Trophoblast cell (in vitro differentiated cells and primary cell): ENCODE measurements at regions not wholly inside any gene's neighbourhood (a gene's known extent, or its start where the extent isn't known, plus 50 kb on each side); places are given as distances from the start of the nearest gene placed in this dataset.

Source experiments
- DNase-seq, 2 donors: peaks; one replicate each; pipeline ENCODE4 v3.0.0-alpha.2; 2016
- H2AFZ ChIP-seq: 2 replicates; pipeline ENCODE4 v1.6.1; 2013; ENCODE audit warnings: low read length, moderate library complexity, mild to moderate bottlenecking; ENCODE audit not compliant: insufficient read depth, poor library complexity
- H2AK5ac ChIP-seq: 2 replicates; pipeline ENCODE4 v1.6.1; 2013; ENCODE audit warnings: mild to moderate bottlenecking, low read length
- H2BK120ac ChIP-seq: 2 replicates; pipeline ENCODE4 v1.6.1; 2013; ENCODE audit warnings: low read length, mild to moderate bottlenecking, moderate library complexity; ENCODE audit not compliant: insufficient read depth, poor library complexity
- H2BK12ac ChIP-seq: 2 replicates; pipeline ENCODE4 v1.6.1; 2013; ENCODE audit warnings: mild to moderate bottlenecking, low read length, moderate library complexity
- H2BK5ac ChIP-seq: 2 replicates; pipeline ENCODE4 v1.6.1; 2013; ENCODE audit warnings: low read length, low read depth, moderate library complexity, mild to moderate bottlenecking; ENCODE audit not compliant: poor library complexity
- H3K14ac ChIP-seq: 2 replicates; pipeline ENCODE4 v1.6.1; 2013; ENCODE audit warnings: mild to moderate bottlenecking, low read length
- H3K18ac ChIP-seq: 2 replicates; pipeline ENCODE4 v1.6.1; 2013; ENCODE audit warnings: mild to moderate bottlenecking, low read length
- H3K23ac ChIP-seq: 2 replicates; pipeline ENCODE4 v1.6.1; 2013; ENCODE audit warnings: low read length
- H3K27ac ChIP-seq: 2 replicates; pipeline ENCODE4 v1.5.1; 2013; ENCODE audit warnings: low read depth, mild to moderate bottlenecking, inconsistent platforms, low read length, moderate library complexity
- H3K27me3 ChIP-seq: 2 replicates; pipeline ENCODE4 v1.6.1; 2013; ENCODE audit warnings: inconsistent platforms, mild to moderate bottlenecking, low read length, moderate library complexity; ENCODE audit not compliant: insufficient read depth
- H3K36me3 ChIP-seq, 2 experiments: 1 replicate in 1 of 2; 2 replicates in 1 of 2; pipeline ENCODE4 v1.6.1; 2013; ENCODE audit warnings: low read length in 2 of 2, mild to moderate bottlenecking in 2 of 2, moderate library complexity in 1 of 2; ENCODE audit not compliant: insufficient read depth in 2 of 2, control insufficient read depth in 1 of 2
- H3K4ac ChIP-seq: 2 replicates; pipeline ENCODE4 v1.6.1; 2013; ENCODE audit warnings: low read depth, mild to moderate bottlenecking, low read length, moderate library complexity
- H3K4me1 ChIP-seq, 2 experiments: 1 replicate in 1 of 2; 2 replicates in 1 of 2; pipeline ENCODE4 v1.6.1; 2013; ENCODE audit warnings: low read length in 2 of 2, mild to moderate bottlenecking in 2 of 2, moderate library complexity in 1 of 2; ENCODE audit not compliant: insufficient read depth in 2 of 2, control insufficient read depth in 1 of 2
- H3K4me2 ChIP-seq: 2 replicates; pipeline ENCODE4 v1.6.1; 2013; ENCODE audit warnings: inconsistent platforms, mild to moderate bottlenecking, low read length, moderate library complexity
- H3K4me3 ChIP-seq: 2 replicates; pipeline ENCODE4 v1.5.1; 2013; ENCODE audit warnings: mild to moderate bottlenecking, low read depth, low read length, inconsistent platforms
- H3K79me1 ChIP-seq: one replicate; pipeline ENCODE4 v1.6.1; 2013; ENCODE audit warnings: low read length
- H3K79me2 ChIP-seq: 2 replicates; pipeline ENCODE4 v1.6.1; 2013; ENCODE audit warnings: low read length, mild to moderate bottlenecking; ENCODE audit not compliant: control insufficient read depth, insufficient read depth, poor library complexity
- H3K9ac ChIP-seq: 2 replicates; pipeline ENCODE4 v1.6.1; 2013; ENCODE audit warnings: mild to moderate bottlenecking, low read length
- H3K9me3 ChIP-seq: 2 replicates; pipeline ENCODE4 v1.6.1; 2013; ENCODE audit warnings: low read depth, mild to moderate bottlenecking, control low read depth, inconsistent platforms, low read length; ENCODE audit not compliant: insufficient read depth
- H4K12ac ChIP-seq: 2 replicates; pipeline ENCODE4 v1.6.1; 2013; ENCODE audit warnings: low read depth, mild to moderate bottlenecking, low read length, moderate library complexity
- H4K8ac ChIP-seq: 2 replicates; pipeline ENCODE4 v1.6.1; 2013; ENCODE audit warnings: low read depth, mild to moderate bottlenecking, low read length, moderate library complexity
- H4K91ac ChIP-seq: one replicate; pipeline ENCODE4 v1.6.1; 2013; ENCODE audit warnings: low read depth, mild to moderate bottlenecking, low read length, moderate library complexity
- WGBS: extraction: QIAGEN DNeasy Blood & Tissue Kit; methylation state at CpG from one replicate; pipeline ENCODE4 v1.1.7; 2013; ENCODE audit warnings: missing lambda C conversion rate; ENCODE audit not compliant: insufficient read length, insufficient coverage; ENCODE audit errors: extremely low coverage; 5-methylcytosine and 5-hydroxymethylcytosine counted together

DNA sequence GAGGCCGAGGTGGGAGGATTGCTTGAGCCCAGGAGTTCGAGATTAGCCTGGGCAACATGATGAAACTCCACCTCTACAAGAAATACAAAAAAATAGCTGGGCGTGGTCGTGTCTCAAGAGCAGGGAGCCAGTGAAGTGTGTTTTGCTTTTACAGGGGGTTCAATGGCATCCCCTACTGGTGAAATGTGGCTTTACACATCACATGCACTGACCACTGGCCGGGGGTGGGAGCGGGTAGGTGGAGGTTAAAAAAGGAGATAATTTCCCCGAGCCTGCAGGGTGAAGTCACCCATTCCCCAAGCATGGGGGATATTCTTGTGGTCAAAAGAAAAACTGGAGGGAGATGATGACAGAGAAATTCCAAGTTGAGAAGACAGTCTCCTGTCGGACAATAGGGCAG lies 63.6 kb upstream of the PWP1 start:
- H3K36me3 ChIP-seq = no peaks in the 10 kb centered on the region
- no peak overlapping the region for H2AFZ ChIP-seq
- no peak overlapping the region for H2BK120ac ChIP-seq
- H3K14ac ChIP-seq = no peak overlapping the region
- H3K9ac ChIP-seq = no peak overlapping the region
- no peak overlapping the region for H4K91ac ChIP-seq
- no CpG with 5 or more reads among the region's 8 CpGs for WGBS
- H3K79me2 ChIP-seq = no peaks in the 10 kb centered on the region
- no peak overlapping the region for H3K18ac ChIP-seq
- H4K8ac ChIP-seq = no peak overlapping the region
- no peak overlapping the region for H3K4me2 ChIP-seq
- H3K4me1 ChIP-seq = no peaks in the 10 kb centered on the region
- no peak overlapping the region for H3K4ac ChIP-seq
- peak in 1 of 2 donors; percentile 10 for DNase-seq
- no peak overlapping the region for H2BK5ac ChIP-seq
- no peak overlapping the region for H3K23ac ChIP-seq
- H3K27ac ChIP-seq = no peak overlapping the region
- no peak overlapping the region for H2BK12ac ChIP-seq
- no peak overlapping the region for H3K4me3 ChIP-seq
- no peak overlapping the region for H2AK5ac ChIP-seq
- no peaks in the 10 kb centered on the region for H3K79me1 ChIP-seq
- no peak overlapping the region for H4K12ac ChIP-seq
- no peaks in the 10 kb centered on the region for H3K27me3 ChIP-seq
- peaks cover 5% of the 10 kb centered on the region for H3K9me3 ChIP-seq

GRCh38 chr12:107624493-107624892 lies 61.1 kb upstream of the PWP1 start:
- H3K27ac ChIP-seq = no peak overlapping the region
- H2BK120ac ChIP-seq = no peak overlapping the region
- no peak overlapping the region for H3K4me3 ChIP-seq
- DNase-seq = no peak
- H3K4me2 ChIP-seq = no peak overlapping the region
- no peak overlapping the region for H4K91ac ChIP-seq
- no peak overlapping the region for H4K8ac ChIP-seq
- peaks cover 3% of the 10 kb centered on the region for H3K9me3 ChIP-seq
- H3K14ac ChIP-seq = no peak overlapping the region
- H4K12ac ChIP-seq = no peak overlapping the region
- no peak overlapping the region for H3K23ac ChIP-seq
- no peaks in the 10 kb centered on the region for H3K4me1 ChIP-seq
- H2AFZ ChIP-seq = no peak overlapping the region
- no CpG with 5 or more reads among the region's 4 CpGs for WGBS
- no peak overlapping the region for H2BK5ac ChIP-seq
- no peaks in the 10 kb centered on the region for H3K79me1 ChIP-seq
- no peaks in the 10 kb centered on the region for H3K27me3 ChIP-seq
- H3K36me3 ChIP-seq = no peaks in the 10 kb centered on the region
- H3K9ac ChIP-seq = no peak overlapping the region
- no peaks in the 10 kb centered on the region for H3K79me2 ChIP-seq
- H2BK12ac ChIP-seq = no peak overlapping the region
- H2AK5ac ChIP-seq = no peak overlapping the region
- H3K4ac ChIP-seq = no peak overlapping the region
- no peak overlapping the region for H3K18ac ChIP-seq

DNA sequence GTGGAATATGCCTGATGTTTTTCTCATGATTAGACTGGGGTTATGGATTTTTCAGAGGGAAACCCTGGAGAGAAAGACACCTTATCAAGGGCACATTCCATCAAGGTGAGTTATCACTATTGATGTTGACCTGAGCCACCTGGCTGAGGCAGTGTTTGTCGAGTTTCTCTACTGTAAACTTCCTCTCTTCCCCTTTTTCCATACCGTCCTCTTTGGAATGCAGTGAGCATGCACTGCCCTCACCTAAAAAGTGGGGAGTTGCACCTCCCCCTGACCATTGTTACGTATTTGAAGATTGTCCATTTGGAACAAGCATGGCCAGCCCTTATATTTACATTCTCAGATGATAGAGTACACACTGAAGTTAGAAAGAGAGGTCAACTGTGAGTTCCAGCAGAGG lies 53.9 kb upstream of the PWP1 start:
- H3K14ac ChIP-seq = no peak overlapping the region
- H3K18ac ChIP-seq = no peak overlapping the region
- H3K9me3 ChIP-seq = no peaks in the 10 kb centered on the region
- no peaks in the 10 kb centered on the region for H3K79me2 ChIP-seq
- H4K12ac ChIP-seq = no peak overlapping the region
- no CpG with 5 or more reads among the region's 3 CpGs for WGBS
- H2BK5ac ChIP-seq = no peak overlapping the region
- no peaks in the 10 kb centered on the region for H3K27me3 ChIP-seq
- peak in 1 of 2 donors; percentile 3 for DNase-seq
- no peak overlapping the region for H2AFZ ChIP-seq
- H3K79me1 ChIP-seq = no peaks in the 10 kb centered on the region
- H2AK5ac ChIP-seq = no peak overlapping the region
- H2BK120ac ChIP-seq = no peak overlapping the region
- no peak overlapping the region for H3K9ac ChIP-seq
- no peak overlapping the region for H4K91ac ChIP-seq
- peaks cover 7 to 9% of the 10 kb centered on the region in 2 experiments for H3K4me1 ChIP-seq
- H3K4ac ChIP-seq = no peak overlapping the region
- no peak overlapping the region for H3K4me2 ChIP-seq
- H3K27ac ChIP-seq = no peak overlapping the region
- H4K8ac ChIP-seq = no peak overlapping the region
- no peaks in the 10 kb centered on the region for H3K36me3 ChIP-seq
- H2BK12ac ChIP-seq = no peak overlapping the region
- no peak overlapping the region for H3K4me3 ChIP-seq
- no peak overlapping the region for H3K23ac ChIP-seq

GRCh38 chr12:107632246-107632645 lies 53.4 kb upstream of the PWP1 start:
- Histone ChIP-seq H2BK12ac (no peak overlapping the region), H3K14ac (no peak overlapping the region), H3K4me2 (no peak overlapping the region), H2BK120ac (no peak overlapping the region), H4K91ac (no peak overlapping the region), H3K27ac (no peak overlapping the region), H3K4ac (no peak overlapping the region), H3K9ac (no peak overlapping the region), H2AK5ac (no peak overlapping the region), H3K36me3 (no peaks in the 10 kb centered on the region), H3K9me3 (no peaks in the 10 kb centered on the region), H4K12ac (no peak overlapping the region), H3K79me1 (no peaks in the 10 kb centered on the region), H3K18ac (no peak overlapping the region), H4K8ac (no peak overlapping the region), H3K27me3 (no peaks in the 10 kb centered on the region), H2BK5ac (no peak overlapping the region), H3K4me1 (peaks cover 7 to 9% of the 10 kb centered on the region in 2 experiments), H3K79me2 (no peaks in the 10 kb centered on the region), H3K23ac (no peak overlapping the region), H3K4me3 (no peak overlapping the region), H2AFZ (no peak overlapping the region)
- WGBS = no CpG with 5 or more reads among the region's 5 CpGs
- DNase-seq = no peak
